ENCODE measurements at regions not wholly inside any gene's neighbourhood (a gene's known extent, or its start where the extent isn't known, plus 50 kb on each side); places are given as distances from the start of the nearest gene placed in this dataset.

- Histone ChIP-seq H3K27ac (replicated peaks) (no peak overlapping the region), H3K4me3 (replicated peaks; ENCODE audit: insufficient read depth, low read length) (no peak overlapping the region), H3K27me3 (ENCODE audit: insufficient read depth, poor library complexity, severe bottlenecking) (no peaks in the 10 kb centered on the region)
- no peak for DNase-seq (ENCODE audit: low read depth in 1 of 2, low spot score in 1 of 2)
- TF ChIP-seq CTCF (IDR thresholded peaks at IDR 0.05; ENCODE audit: insufficient read depth, low read length), result no peak
- no peak for TF ChIP-seq POLR2AphosphoS5 (IDR thresholded peaks at IDR 0.05; ENCODE audit: low read depth)
Measured at GRCh38 chr10:9828110-9828509, 1189.6 kb upstream of the CELF2 start.

- H3K27ac ChIP-seq (replicated peaks), result no peak overlapping the region
- DNase-seq (ENCODE audit: low read depth in 1 of 2, low spot score in 1 of 2), result no peak
- no peaks in the 10 kb centered on the region for H3K27me3 ChIP-seq (ENCODE audit: insufficient read depth, poor library complexity, severe bottlenecking)
- TF ChIP-seq POLR2AphosphoS5 (IDR thresholded peaks at IDR 0.05; ENCODE audit: low read depth), result no peak
- H3K4me3 ChIP-seq (replicated peaks; ENCODE audit: insufficient read depth, low read length), result no peak overlapping the region
Measured at GRCh38 chr10:9833942-9834341, 1183.7 kb upstream of the CELF2 start.

GRCh38 chr10:9834434-9834833 lies 1183.2 kb upstream of the CELF2 start:
- TF ChIP-seq CTCF (IDR thresholded peaks at IDR 0.05; ENCODE audit: insufficient read depth, low read length) (no peak), REST (IDR thresholded peaks at IDR 0.05; ENCODE audit: insufficient replicate concordance, low read depth) (no peak), POLR2AphosphoS5 (IDR thresholded peaks at IDR 0.05; ENCODE audit: low read depth) (no peak), GABPA (IDR thresholded peaks at IDR 0.05; ENCODE audit: low read depth) (no peak), SPI1 (IDR thresholded peaks at IDR 0.05; ENCODE audit: borderline replicate concordance, low read depth) (no peak)
- no peak overlapping the region for H3K27ac ChIP-seq (replicated peaks)
- H3K4me3 ChIP-seq (replicated peaks; ENCODE audit: insufficient read depth, low read length), result no peak overlapping the region
- H3K27me3 ChIP-seq (ENCODE audit: insufficient read depth, poor library complexity, severe bottlenecking), result no peaks in the 10 kb centered on the region
- no peak for DNase-seq (ENCODE audit: low read depth in 1 of 2, low spot score in 1 of 2)

GRCh38 chr10:9845075-9845474 lies 1172.6 kb upstream of the CELF2 start:
- Histone ChIP-seq H3K4me3 (replicated peaks; ENCODE audit: insufficient read depth, low read length) (no peak overlapping the region), H3K27ac (replicated peaks) (no peak overlapping the region), H3K27me3 (ENCODE audit: insufficient read depth, poor library complexity, severe bottlenecking) (no peaks in the 10 kb centered on the region)
- no peak for DNase-seq (ENCODE audit: low read depth in 1 of 2, low spot score in 1 of 2)
- TF ChIP-seq CTCF (IDR thresholded peaks at IDR 0.05; ENCODE audit: insufficient read depth, low read length) (no peak), POLR2AphosphoS5 (IDR thresholded peaks at IDR 0.05; ENCODE audit: low read depth) (no peak), SPI1 (IDR thresholded peaks at IDR 0.05; ENCODE audit: borderline replicate concordance, low read depth) (no peak), REST (IDR thresholded peaks at IDR 0.05; ENCODE audit: insufficient replicate concordance, low read depth) (no peak)

Measured in HL-60 (cell line).